Heart left ventricle (tissue), 13 donors: ENCODE measurements at regions not wholly inside any gene's neighbourhood (a gene's known extent, or its start where the extent isn't known, plus 50 kb on each side); places are given as distances from the start of the nearest gene placed in this dataset.

ENCODE experiments used
- POLR2A ChIP-seq, 2 donors: fragments of 450-650 bp; IDR thresholded peaks; one replicate each; pipeline ENCODE4 v1.6.1; 2017; ENCODE audit warnings: antibody characterized with exemption in 2 of 2, mild to moderate bottlenecking in 2 of 2, moderate library complexity in 2 of 2
- TF ChIP-seq, protein P1 (sequence below), 12 donors: fragments of 200-600 bp; sonication (generic) in 4 of 12; IDR thresholded peaks; one replicate each; pipeline versions ENCODE4 v1.5.0 to v1.8.0; 2018 to 2022; ENCODE audit warnings: antibody characterized with exemption in 12 of 12, mild to moderate bottlenecking in 5 of 12
- donor health status: ischemic (EF 13 %, LVEDD 7.1; RV severe dilation, severe dysfunction).
- donor health status: DM: no; HTN: yes; CAD: no.
- donor health status: DM: no; HTN: no; CAD: no.
- donor health status: ischemic (EF 25% LVEDD 6.9; RV normal size, moderate dysfunction).
- donor health status: ischemic (EF 25% LVEDD 5.7; RV mildly dilated, moderate dysfunction).
- donor health status: ischemic (EF 35%, LVEDD 5.7; RV mildly dilated, moderate dysfunction).
- donor health status: nonischemic (EF 11% LVEDD 7.7; RV severe dilation, severe dysfunction).
- donor health status: DM: yes; HTN: yes; CAD: no.
- donor health status: PGD.
- donor health status: ischemic (EF 29% LVEDD 5.4; RV normal size, mild dysfunction).
- donor health status: nonischemic (EF 23%, LVEDD 6.1; RV moderate dilation, normal function).

DNA sequence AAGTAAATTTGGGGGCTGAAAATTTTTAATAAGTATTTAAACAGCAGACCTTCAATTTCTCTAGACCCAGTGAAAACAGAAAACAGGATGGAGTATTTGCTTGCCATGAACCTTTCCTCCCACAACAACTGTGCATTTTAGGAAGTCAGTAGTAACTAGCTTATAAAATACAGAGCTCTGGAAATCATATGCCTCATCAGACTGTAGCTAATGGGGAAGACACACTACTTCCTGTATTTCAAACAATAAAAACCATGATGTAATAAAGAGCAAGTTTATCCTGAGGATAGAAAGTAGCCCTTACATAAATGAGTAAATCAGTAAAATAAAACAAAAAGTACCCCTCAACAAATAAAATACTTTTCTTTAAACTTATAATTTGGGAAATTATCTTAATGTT, 280.1 kb upstream of the ZFP42 start:
- no peak for TF ChIP-seq POLR2A (IDR thresholded peaks at IDR 0.05)
- TF ChIP-seq, protein P1, sequence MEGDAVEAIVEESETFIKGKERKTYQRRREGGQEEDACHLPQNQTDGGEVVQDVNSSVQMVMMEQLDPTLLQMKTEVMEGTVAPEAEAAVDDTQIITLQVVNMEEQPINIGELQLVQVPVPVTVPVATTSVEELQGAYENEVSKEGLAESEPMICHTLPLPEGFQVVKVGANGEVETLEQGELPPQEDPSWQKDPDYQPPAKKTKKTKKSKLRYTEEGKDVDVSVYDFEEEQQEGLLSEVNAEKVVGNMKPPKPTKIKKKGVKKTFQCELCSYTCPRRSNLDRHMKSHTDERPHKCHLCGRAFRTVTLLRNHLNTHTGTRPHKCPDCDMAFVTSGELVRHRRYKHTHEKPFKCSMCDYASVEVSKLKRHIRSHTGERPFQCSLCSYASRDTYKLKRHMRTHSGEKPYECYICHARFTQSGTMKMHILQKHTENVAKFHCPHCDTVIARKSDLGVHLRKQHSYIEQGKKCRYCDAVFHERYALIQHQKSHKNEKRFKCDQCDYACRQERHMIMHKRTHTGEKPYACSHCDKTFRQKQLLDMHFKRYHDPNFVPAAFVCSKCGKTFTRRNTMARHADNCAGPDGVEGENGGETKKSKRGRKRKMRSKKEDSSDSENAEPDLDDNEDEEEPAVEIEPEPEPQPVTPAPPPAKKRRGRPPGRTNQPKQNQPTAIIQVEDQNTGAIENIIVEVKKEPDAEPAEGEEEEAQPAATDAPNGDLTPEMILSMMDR (IDR thresholded peaks at IDR 0.05): no peak
